HK-2 (cell line): ENCODE measurements at regions not wholly inside any gene's neighbourhood (a gene's known extent, or its start where the extent isn't known, plus 50 kb on each side); places are given as distances from the start of the nearest gene placed in this dataset.
"Not testable (repeated sequence)": the region's sequence is repeated elsewhere in the genome, so short reads cannot be mapped to it uniquely, and the experiment has no call there.

Experiments used
- DNase-seq: peaks from one replicate; pipeline ENCODE4 v3.0.0-alpha.2; 2018; ENCODE audit not compliant: unreplicated experiment

GRCh38 chr12:60710246-60710645 is 1114.4 kb downstream of the SLC16A7 start:
- DNase-seq: no peak

GRCh38 chr12:60714141-60714900 is 1118.5 kb downstream of the SLC16A7 start:
- no peak for DNase-seq

DNA sequence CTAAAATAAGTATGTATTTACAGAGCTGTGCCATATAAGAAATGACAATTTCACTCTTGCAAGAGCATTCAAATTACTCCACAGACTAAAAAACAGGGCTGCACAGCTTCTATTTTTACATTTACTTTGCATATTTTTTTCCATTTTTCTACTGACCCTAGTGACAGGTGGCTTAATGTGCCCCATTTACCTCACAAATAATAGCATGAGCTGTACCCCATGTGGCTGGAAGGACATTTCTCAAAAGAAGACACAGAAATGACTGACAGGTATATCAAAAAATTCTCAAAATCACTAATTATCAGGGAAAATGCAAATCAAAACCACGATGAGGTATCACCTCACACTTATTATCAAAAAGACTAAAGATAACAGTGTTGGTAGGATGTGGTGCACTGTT is 1128.6 kb downstream of the SLC16A7 start:
- DNase-seq: no peak

DNA sequence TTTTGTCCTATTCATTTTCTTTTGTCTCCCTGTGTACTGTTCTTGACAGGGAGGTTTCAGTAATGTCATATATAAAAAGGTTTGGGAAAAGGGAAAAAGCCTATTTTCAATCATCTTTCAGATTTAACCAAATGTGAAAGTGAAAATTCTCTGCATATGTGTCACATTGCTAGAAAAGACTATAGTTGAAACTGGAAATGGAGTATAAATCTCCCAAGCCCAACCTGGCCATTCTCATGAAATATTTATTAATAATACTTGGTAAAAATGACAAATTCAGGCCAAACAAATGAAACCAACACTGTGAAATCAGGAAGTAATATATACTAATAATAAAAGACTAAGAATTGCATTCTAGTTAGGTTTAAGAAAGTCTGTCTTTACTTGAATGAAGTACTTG is 1129.2 kb downstream of the SLC16A7 start:
- DNase-seq: no peak

GRCh38 chr12:60752589-60752988 is 1156.8 kb downstream of the SLC16A7 start:
- no peak for DNase-seq

DNA sequence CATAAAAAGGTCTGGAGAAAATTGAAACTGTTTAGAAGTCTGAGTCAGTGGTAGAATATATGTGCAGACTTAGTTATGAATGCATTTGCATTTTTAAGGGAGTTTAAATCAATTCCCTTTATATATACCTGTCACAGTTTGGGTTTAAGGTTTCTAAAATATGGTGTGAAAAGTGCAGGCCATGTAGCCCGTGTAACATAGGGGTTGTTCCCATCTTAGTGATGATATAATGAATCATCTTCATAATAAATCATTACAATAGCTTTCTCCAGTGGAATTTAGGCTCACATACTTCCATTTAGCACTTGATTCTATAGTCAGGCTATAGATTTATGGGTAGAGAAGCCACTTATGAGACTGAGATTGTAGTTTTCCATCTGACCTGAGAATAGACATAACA is 1162.4 kb downstream of the SLC16A7 start:
- no peak for DNase-seq

- no peak for DNase-seq
These were observed 1165.1 kb downstream of the SLC16A7 start for GRCh38 chr12:60760965-60761364.

- not testable (repeated sequence) for DNase-seq
These were observed 1205.3 kb downstream of the SLC16A7 start for GRCh38 chr12:60801166-60801565.

DNA sequence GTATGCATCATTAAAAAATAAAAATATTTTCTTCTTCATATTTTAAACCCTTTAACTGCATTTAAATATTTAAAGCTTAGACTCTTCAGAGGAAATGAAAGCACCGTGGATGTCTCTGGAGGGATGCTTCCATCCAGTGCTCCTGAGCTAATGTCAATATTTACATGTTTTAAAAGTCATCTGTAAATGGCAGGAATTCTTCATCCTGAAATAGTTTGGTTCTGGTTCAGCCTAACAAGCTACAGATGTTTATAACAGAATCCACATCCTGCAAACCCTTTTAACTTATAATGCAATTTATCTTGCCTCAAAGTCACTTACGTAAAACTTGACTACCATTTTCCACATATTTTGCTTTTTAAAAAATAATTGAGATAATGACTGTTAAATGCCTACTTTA is 1207.3 kb downstream of the SLC16A7 start:
- DNase-seq: no peak

DNA sequence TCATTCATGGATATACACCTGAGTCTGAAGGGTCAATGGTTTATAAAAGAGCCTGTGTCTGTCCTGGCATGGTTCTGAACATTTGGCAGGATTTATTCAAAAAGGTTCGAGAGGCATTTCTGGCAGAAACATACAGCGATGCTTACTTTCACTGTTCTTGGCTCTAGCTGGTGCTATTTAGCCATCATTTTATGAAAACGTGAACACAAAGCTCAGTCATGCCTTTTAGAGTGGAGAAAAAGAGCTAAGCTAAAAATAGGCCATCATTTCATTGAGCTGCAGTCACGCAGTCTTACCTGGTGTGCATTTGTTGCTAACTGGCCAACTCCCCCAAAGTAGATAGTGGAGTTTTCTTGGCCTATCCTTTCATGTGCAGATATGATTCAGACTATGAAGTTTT is 1209.5 kb downstream of the SLC16A7 start:
- DNase-seq: no peak

DNA sequence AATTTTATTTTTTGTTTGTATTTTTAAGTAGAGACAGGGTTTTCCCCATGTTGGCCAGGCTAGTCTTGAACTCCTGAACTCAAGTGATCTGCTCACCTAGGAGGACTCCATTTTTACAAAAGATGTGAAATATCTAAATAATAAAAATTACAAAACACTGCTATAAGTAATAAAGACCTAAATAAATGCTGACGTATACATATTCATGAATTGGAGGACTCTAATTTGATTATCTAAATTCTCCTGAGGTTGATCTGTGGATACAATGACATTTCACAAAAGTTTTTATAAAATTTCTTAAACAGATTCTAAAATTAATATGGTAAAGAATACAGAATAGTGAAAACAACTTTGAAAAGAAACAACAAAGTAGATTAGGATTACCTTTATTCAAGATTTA is 1224.0 kb downstream of the SLC16A7 start:
- no peak for DNase-seq

DNA sequence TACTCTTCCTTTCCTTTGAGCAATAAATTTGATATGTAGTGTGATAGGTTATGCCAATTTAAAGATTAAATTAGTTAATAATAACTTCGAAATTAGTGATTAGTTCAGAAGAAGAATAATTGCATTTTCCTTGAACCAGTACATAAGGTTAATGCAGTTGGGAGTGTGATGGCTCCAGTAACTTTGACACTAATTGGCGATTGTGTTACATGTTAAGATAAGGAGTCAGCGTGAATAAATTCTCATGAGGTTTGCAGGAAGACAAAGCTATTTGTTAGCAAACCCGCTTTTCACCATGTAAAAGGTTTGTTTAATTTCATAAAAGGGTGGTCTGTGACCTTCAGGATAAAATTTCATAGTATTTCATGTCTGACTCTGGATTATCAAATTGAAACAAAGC is 1226.8 kb downstream of the SLC16A7 start:
- DNase-seq: no peak

DNA sequence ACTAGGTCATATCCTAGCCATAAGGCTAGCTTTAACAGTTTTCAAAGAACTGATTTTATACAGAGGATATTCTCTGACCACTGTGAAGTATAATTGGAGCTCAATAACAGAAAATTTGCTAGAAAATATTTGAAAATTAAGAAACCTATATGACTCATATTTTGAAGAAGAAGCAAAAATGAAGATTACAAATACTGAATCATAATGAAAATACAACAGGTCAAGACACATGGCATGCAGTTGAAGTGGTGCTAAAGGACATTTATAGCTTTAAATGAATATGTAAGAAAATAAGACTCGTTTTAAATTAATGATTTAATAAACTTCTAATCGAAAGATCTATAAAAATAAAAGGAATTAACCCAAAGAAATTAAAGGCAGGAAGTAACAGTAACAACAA is 1234.6 kb downstream of the SLC16A7 start:
- DNase-seq: no peak

DNA sequence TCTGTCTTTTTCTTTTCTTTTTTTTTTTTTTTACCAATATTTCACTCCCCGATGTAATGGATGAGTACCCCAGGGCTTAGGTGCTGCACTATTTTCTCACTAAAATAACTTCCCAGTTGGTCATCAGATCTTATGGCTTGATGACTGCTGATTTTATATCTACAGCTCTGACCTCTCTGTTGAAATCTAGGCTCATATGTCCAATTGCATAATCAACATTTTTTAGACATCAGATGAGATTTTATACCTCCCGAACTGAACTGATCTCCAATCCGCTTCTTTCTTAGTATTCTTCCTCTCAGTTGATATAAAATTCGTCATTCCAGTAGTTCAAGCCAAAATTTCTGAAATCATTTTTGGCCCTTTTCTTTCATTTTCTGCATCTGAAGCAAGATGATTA is 1236.5 kb downstream of the SLC16A7 start:
- no peak for DNase-seq

DNA sequence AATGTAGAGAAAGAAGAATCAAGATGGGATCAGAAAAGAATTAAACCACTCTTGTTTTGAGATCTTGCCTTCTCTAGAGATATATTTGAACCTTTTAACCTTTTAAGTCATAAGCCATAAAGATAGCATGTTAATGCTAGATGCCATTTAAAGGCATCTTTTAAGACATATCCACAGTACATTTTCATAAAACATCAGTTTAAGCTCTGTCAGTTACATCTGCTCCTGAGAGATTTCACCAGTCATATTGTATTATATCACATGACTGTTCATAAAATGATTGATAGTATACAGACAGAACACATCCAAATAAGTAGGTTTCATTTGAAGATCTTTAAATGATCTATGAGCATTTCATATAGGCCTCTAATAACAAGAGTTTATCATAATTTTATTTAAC is 1238.5 kb downstream of the SLC16A7 start:
- DNase-seq: no peak

GRCh38 chr12:60834806-60835205 is 1239.0 kb downstream of the SLC16A7 start:
- no peak for DNase-seq

DNA sequence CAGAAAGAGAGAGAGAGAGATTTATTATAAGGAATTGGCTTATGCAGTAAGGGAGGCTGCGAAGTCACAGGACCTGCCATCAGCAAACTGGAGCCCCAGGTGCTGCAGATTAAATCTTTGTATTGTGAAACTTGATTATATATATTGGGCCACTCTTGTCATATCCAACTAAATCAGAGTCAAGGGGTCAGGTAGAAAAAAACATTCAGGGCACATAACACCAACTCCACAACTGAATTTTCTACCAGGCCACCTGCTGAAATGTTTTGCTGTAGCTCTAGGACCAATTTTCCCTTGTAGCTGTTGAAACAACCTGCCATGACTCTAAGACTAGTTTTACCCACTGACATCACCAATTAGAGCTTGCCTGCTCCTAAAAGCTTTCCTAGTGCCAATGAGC is 1240.8 kb downstream of the SLC16A7 start:
- no peak for DNase-seq

- no peak for DNase-seq
These were observed 1246.4 kb downstream of the SLC16A7 start for GRCh38 chr12:60842181-60842580.

- no peak for DNase-seq
These were observed 1248.3 kb downstream of the SLC16A7 start for GRCh38 chr12:60844101-60844500.

DNA sequence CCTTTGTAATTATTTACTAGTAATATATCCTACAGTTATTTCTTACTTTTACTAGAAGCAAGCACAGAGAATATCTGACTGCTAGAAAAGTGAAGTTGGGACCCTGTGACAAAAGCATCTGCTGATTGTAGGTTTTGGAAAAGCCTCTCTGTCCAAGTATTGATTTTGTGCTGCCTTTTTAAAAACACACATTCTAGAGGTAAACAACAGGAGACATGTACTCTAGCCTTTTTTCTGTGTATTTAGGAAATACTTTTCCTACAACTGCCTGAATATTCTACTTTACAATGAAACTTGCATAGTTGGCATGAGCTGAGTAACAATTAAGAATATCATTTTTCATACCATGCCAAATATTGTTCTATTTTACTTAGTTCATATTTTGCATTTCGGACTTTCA is 1249.0 kb downstream of the SLC16A7 start:
- no peak for DNase-seq

DNA sequence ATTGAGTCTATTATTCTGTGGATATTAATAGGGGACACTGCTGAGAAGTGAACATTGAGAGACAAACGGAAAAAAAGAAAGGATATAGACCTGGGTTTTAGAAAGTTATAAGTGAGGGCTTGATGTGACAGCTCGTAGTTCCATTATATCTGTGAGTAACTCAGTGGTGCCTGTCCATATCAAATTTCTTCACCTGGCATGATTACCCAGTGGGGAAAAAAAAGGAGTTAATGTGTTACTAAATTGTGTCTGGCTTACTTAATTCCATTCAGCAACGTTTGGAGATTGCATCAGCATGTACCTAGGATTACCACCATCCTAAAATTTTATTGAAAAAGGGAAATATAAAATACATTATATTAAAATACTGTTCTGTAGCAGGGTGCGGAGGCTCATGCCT is 1249.9 kb downstream of the SLC16A7 start:
- no peak for DNase-seq

DNA sequence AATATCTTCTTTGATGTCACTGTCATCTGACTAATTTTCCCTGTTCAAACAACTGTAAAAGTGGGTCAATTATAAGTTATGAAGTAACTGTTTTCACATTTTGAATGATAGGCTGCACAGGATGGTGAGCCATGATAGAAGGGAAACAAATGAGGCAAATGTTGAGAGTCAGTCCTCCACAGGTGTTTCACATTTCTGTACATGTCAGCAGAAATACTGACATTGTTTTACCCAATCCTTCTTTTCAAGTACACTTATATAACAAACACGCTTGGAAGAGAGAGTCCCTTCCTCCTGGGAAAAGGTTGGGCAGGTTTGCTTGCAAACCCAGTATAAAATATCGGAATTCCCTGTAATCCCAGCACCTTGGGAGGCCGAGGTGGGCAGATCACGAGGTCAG is 1251.5 kb downstream of the SLC16A7 start:
- no peak for DNase-seq

DNA sequence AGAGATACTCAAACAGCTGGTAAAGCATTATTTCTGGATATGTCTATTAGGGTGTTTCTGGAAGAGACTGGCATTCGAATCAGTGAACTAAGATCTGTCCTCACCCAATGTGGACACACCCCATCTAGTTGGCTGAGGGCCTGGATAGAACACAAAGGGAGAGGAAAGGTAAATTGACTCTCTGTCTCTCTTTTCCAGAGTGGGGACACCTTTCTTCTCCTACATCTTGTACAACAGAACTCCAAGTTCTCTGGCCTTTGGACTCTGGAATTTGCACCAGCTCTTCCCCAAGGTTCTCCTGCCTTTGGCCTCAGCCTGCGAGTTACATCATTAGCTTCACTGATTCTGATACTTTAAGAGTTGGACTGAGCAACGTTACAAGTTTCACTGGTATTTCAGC is 1253.9 kb downstream of the SLC16A7 start:
- DNase-seq: no peak

GRCh38 chr12:60853407-60853806 is 1257.6 kb downstream of the SLC16A7 start:
- no peak for DNase-seq
